HuH-7 (cell line): ENCODE measurements at regions not wholly inside any gene's neighbourhood (a gene's known extent, or its start where the extent isn't known, plus 50 kb on each side); places are given as distances from the start of the nearest gene placed in this dataset.
A peak's percentile ranks its signal among the peaks of the same experiment; 100 is the strongest.
"Not testable (repeated sequence)": the region's sequence is repeated elsewhere in the genome, so short reads cannot be mapped to it uniquely, and the experiment has no call there.

Experiments
- DNase-seq: peaks from one replicate; pipeline ENCODE4 v3.0.0; 2011; ENCODE audit warnings: low spot score

DNA sequence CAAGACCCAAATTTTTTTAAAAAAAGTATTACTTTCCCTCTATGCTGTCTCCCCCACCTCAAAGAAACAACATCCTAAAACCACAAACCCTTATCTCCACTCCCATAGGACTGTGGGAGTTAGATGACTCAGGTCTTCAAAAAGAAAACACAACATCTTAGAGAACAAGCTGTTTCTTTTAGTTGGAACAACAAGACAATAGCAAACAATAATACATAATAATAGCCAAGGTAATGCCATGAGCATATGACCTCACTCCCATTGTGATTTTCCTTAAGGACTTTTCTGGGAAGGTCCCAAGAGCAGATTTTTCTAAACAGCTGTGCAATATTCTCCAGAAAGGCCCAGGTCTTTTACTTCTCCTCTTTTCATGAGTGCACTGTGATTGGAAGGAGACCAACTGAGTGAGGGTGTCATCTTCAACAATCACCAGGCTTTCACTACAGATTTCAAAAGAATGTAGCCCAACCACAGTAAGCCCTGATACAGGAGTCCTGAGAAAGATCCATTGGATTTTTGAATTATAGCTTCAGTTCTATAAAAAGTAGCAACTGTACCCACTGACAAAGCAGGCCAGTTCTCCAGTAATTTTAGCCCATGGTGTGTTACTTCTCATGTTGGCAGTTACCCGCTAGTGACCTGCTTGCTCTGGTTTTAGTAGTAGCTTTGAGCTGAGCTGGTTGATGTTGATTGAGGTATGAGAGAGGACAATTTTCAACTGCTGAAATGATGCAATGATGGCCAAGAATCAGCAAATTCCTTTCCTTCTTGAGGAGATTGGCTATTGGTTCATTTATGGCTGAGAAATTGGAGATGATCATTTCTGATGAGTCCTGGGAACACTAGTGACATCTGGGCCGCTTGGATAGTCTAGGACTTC lies 144.5 kb upstream of the TCF4 start:
- no peak for DNase-seq

DNA sequence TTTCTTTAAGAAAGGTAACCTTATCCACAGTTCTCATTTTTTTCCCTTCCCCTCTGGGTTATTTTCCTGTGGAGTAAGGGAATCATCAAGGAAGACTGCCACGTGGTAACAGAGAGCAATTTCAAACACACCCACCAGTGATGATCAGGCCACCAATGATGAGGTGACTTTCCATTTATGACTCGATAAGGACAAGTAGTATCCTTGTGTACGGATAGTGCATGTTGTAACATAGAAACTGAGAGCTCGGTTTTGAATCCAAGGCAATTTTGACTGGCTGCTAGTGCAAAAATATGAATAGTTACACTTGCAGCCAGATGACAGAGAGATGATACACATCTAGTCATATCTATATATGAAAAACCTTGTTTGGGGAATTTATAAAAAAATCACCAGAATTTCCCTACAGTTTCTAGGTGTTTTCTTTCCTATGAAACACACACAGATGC lies 143.6 kb upstream of the TCF4 start:
- no peak for DNase-seq

DNA sequence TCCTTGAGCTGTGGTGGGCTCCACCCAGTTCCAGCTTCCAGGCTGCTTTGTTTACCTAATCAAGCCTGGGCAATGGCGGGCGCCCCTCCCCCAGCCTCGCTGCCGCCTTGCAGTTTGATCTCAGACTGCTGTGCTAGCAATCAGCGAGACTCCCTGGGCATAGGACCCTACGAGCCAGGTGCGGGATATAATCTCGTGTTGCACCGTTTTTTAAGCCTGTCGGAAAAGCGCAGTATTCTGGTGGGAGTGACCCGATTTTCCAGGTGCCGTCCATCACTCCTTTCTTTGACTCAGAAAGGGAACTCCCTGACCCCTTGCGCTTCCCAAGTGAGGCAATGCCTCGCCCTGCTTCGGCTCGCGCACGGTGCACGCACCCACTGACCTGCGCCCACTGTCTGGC lies 133.0 kb upstream of the TCF4 start:
- not testable (repeated sequence) for DNase-seq

DNA sequence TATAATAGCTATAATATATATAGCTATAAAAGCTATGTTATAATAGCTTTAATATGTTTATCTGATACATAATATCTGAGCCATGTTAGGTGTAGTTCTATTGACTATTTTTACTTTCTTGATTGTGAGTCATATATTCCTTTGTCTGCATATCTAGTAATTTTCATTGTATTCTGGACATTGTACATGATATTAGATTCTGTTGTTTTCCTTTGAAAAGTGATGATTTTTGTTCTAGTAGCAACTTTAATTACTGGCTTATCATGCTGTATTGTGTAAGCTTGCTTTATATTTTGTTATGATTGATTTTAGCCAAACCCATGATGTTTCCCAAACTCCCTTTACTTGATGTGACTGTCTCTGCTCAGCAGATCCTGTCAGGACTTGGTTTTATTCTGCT lies 125.7 kb upstream of the TCF4 start:
- DNase-seq, result no peak

DNA sequence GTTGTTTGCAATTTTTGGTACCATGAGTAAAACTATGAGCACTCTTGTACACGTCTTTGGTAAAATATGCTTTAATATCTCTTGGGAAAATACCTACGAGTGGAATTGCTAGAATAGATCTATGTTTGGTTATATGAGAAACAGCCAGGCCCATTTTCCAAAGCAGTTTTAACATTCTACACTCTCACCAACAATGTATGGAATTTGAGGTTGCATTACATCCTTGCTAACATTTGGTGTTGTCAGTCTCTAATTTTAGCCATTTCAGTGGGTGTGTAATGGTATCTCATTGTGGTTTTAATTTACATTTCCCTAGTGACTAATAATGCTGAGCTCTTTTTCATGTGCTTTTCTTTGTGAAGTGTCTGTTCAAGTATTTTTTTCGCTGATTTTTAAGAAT lies 118.9 kb upstream of the TCF4 start:
- no peak for DNase-seq

DNA sequence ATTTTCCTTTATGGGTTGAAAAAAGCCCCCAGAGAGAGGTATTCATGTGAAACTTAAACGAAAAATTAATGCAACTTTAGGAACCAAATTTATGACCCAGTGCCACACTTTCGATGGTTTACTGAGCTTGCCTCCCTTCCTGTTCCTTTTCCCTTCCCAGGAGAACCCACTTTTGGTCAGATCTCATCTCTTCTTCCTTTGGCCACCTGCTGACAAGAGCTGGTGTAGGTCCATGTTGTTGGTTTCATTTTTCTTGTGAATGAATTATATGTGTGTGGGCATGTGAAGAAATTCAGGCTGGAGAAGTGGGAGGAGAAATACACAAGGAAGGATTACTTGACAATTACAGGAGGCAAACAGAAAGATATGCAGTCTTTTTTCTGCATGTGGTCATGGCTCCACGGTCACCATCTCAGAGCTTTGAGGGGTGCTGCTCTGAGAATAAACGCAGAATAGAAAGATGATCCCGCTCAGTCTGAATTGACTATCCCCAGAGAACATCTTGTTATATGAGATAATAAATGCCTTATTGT lies 111.3 kb upstream of the TCF4 start:
- no peak for DNase-seq

DNA sequence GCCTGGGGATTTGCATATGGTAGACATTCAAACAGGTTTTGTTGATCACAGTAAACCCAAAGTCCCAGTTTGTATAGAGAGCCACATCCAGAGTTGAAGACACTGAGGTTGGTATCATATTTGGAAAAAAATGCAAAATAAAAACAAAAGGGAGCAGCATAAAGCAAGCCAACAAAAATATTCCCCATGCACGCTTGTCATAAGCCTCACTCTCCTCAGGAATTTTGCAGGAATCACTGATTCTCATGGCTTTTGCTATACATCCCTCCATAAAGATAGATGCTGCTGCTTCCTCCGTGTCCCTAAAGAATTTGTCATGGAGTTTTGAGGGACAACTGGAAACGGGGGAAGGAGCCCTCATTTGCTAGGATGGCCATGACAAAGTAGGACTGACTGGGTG lies 108.8 kb upstream of the TCF4 start:
- DNase-seq, result no peak

DNA sequence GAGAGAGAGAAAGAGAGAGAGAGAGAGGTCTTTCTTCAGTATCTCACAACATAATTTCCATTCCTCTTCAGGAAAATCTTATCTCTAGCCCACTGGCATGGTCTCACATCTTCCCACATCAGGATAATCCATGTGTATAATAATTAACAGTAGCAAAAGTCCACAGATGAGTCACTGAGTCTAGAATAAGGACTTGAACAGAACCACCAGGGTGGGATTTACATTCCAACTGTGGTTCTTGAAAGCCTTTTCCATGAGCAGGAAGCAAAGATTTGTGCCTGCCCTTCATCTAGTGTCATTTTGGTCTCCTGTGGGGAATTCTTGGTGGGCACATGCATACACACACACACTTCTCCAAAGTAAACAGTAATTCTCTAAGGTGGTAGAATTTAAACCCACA lies 107.1 kb upstream of the TCF4 start:
- DNase-seq, result no peak

DNA sequence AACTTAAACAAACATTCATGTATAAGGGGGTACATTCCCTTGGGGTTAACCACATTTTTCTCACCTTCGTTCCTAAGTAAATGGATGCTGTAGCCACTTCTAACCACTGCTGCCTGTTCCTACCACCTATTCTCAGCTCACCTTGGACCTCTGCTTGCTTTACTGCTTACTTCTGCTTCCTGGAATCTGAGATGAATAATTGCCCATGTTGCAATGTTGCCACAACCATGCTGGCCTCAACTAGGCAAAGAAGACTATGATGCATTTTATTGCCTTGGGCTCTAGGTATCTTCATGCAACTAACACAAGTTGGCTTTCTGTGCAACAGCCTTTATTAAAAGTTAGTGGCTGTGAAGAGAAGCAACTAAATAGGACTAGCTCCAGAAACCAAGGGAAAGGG lies 106.3 kb upstream of the TCF4 start:
- peak; percentile 26 for DNase-seq

DNA sequence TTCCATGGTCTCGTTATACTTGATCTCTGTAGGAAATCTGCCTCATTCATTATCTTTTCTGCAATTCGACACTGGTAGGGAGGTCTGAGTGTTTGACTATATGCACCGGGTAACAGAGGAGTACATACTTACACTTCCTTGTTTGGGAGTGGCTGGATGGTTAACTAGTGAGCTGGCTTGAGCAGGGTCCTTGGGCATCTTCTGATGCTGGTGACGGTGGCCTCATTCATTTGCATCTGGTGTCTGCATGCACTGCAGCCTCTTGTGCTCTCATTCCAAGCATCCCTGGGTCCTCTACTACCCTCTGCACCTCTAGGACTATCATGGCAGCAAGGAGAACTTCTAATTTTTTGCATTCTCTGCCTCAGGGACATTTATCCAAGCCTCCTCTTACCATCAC lies 100.0 kb upstream of the TCF4 start:
- no peak for DNase-seq

DNA sequence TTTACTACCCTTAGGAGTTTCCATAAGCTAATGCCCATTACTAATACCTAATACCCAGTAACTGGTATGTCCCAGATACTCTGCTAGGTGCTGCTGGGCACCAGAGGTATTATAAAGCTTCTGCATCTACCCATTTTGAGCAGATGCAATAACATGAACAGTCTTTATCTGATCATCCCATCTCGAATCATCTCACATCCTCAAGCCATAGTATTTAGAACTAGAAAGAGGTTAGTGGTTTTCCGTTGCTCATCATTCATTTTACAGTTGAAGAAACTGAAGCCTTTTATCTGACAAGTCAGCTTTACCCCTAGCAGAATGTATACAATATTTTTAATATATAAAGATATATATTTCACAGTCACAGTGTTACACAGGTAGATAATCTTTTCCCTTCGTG lies 99.1 kb upstream of the TCF4 start:
- DNase-seq, result no peak

DNA sequence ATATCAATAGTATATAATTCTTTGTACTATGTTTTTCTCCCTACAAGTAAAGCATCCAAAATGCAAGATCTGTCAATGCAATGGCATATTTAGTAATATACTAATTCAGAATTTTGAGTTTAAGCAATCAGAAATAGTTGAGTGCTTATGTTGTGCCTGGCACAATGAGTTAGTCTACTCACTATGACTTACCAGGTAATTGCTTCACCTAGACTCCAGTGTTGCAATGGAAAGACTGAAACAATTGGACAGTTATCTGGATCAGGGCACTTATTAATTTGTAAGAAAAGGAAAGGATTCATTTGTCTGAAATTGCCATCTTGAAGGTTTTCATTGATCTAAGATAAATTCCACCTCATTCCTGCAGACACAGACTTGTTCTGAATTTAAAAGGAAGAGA lies 97.6 kb upstream of the TCF4 start:
- DNase-seq, result no peak

DNA sequence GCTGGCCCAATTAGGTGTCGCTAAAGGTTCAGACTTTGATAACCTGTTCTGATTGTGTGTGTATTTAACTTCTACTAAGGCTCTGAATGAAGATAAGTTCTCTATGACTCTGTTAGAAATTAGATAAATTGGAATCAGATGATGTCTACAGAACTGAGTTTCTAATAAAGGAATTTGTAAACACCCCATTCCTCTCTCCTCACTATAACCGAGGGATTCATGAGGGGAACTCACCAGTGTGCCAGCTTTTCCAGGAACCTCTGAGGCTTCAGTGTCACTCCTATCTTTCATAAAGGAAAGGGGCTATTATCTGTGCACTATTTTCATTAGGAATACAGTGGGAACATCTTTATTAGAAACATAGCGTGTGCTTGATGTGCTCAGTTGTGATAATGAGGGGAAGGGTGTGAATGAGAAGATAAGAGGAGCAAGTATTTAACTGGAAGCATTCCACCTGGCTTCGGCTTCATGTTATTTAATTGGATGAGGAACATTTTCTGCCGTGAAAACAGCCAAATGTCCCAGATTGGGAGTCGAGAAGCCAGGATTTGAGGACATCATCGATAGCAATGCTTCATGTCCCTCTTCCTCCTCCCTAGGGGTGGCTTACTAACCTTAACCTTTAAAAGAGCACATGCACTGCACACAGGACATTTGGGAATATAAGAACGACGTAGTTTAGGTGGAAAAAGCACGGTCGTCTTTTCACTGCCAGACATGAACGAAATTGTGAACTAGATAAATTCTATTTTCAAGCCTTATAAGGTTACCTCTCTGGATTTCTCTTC lies 84.8 kb upstream of the TCF4 start:
- DNase-seq, result no peak

DNA sequence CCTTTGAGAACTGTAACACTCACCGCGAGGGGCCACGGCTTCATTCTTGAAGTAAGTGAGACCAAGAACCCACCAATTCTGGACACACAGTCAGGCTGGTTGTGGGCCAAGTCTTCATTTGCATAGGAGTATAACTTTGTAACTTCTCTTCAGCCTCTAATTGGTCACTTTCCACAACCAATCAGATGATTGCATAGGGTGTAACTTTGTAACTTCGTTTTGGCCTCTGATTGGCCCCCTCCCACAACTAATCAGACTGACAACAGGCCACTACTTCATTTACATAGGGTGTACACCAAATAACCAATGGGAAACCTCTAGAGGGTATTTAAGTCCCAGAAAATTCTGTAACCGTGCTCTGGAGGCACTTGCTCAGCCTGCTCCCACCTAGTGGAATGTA lies 77.5 kb upstream of the TCF4 start:
- peak; percentile 23 for DNase-seq

DNA sequence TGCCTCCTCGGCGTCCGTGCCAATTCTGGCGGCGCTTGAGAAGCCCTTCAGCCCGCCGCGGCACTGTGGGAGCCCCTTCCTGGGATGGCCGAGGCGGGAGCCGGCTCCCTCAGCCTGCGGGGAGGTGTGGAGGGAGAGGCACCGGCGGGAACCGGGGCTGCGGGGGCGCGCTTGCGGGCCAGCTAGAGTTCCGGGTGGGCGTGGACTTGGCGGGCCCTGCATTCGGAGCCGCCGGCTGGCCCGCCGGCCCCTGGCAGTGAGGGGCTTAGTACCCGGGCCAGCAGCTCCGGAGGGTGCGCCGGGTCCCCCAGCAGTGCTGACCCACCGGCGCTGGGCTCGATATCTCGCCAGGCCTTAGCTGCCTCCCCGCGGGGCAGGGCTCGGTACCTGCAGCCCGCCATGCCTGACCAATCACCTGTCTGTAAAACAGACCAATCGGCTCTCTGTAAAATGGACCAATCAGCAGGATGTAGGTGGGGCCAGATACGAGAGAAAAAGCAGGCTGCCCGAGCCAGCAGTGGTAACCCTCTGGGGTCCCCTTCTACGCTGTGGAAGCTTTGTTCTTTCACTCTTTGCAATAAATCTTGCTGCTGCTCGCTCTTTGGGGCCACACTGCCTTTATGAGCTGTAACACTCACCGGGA lies 76.9 kb upstream of the TCF4 start:
- DNase-seq, result peak; percentile 31

DNA sequence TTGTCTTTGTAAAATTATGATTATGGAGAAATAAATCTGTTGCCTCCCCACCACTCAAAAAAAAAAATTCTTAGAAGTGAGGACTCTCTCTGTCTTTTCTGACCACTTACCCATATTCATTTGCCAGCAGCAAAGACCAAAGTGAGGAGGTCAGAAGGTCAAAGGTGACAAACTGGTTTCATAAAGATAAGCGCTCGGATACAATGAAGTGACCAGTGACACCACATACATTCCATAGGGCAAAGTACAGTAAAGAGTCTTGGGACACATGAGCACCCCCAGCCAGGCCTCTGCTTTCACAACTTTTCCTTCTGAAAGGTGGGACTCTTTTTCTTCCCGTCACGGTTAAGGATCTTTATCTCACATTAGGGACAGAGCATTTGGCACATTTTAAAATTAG lies 75.9 kb upstream of the TCF4 start:
- peak; percentile 12 for DNase-seq

DNA sequence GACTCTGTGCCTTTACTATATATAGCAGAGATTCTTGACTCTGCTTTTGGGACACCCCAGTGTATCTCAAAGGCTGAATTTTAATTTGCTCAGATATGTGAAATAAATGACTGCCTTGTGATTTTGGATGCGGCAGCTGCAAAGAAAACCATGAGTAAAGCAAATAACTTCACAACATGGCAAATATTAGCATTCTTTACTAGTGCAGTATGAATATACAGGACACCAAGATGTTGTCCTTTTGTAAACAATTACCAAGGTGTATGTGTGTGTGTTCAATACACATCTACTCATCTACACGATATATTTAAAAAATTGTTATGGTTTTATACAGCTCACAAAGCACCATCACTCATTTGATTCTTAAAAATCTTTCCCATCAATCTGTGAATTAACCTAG lies 70.6 kb upstream of the TCF4 start:
- DNase-seq, result no peak

DNA sequence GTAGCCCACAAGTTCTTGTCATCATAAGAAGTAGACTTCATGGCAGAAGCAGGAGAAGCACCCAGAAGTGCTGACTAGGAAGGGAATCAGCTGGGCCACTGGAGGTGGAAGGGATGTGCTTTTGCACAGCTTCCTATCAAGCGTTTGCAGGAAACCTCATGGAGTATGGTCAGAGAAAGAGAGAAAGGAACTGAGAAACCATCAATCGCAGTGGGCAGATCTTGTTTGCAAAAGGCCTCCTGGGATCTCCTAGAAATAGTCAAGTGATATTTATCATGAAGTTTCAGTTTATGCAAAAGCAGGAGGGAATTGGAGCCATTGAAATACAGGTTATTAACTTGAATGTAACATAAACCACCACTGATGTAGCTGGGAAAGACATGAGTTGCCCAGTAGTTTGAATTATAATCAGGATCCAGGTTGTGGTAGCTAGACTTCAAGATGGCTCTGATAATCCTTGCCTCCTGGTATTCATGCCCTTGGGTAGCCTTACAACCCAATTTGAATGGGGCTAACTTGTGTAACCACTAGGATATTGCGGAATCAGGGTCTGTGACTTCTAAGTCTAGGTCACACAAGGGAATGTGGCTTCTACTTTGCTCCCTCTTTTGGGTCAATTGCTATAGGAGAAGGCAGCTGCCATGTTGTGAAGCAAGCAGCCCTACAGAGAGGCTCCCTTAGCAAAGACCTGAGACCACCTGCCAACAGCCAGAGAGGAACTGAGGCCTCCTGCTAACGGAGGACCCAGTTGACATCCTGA lies 69.8 kb upstream of the TCF4 start:
- DNase-seq, result no peak

DNA sequence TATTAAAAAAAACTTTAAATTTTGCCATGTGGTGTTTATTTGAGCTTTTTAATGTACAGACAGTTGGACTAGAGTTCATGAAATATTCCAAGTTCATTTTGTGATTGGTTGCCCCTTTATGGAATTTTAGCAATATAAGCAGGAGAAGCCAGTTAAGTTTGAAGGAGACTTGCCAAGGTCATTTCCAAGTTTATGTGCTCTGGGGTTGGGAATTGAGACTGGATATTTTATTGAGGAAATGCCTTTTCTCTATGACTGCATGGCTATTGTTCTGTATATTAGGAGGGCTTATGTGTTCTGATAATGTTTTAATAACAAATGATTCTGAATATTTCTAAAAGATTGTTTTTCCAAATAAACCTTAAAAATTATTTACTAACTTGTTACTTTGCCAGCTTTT lies 67.0 kb upstream of the TCF4 start:
- DNase-seq, result no peak

DNA sequence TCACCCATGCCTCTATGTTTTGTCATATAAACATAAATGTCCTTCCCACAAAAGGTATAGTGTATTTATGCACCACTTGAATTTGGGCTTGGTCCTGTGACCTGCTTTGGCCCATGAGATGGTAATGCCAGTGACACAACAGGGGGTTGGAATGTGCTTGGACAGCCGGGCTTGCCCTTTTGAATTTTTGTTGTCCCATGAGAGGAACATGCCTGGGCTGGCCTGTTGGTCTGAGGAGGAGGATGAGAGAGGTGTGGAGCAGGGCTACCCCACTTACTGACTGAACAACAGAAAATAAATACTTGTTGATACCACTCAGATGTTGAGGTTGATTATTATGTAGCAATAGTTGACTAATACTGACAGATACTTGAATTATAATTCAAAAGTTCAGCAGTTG lies 63.2 kb upstream of the TCF4 start:
- DNase-seq, result no peak

DNA sequence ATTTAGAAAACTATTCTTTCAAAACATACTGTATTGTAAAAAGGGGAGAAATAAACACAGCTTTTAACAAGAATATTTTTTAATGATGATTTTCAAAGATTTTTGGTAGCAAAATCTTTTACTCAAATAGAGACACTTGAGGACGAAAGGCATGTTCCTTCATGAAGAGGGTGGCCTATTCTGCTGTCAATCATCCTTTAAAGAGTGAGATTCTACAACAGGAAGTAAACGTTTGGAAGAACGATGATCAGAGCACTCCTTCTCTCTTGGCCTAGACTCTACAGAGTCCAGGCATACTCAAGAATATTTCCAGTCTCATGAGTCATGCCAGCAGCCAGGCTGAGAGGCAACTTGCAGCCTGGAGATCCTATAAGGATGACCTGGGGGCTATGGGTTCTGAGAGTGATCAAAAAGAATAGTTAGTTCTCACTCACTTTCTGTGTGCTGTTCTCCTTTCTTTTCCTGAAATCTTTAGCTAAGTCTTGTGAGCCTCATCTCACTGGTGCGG lies 62.4 kb upstream of the TCF4 start:
- no peak for DNase-seq

DNA sequence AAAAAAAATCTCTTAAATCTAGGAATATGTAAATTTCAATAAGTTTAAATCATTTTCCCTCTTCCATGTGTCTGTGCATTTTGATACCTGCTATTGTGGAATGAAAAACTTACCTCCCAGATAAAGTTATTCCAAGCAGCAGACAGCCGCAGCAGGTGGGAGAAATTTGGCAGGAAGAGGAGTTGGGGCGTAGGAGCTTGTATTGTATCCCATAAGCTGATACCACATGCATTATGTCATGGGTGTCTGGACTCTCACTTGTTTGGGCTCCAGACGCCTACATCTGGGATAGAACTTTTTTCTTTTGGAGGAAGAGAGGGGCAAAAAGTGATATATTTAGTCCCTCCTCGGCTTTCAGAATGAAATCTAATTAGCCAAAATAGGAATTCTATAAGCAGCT lies 59.3 kb upstream of the TCF4 start:
- no peak for DNase-seq
